HS-27A (cell line): ENCODE measurements at regions not wholly inside any gene's neighbourhood (a gene's known extent, or its start where the extent isn't known, plus 50 kb on each side); places are given as distances from the start of the nearest gene placed in this dataset.
"Not testable (repeated sequence)": the region's sequence is repeated elsewhere in the genome, so short reads cannot be mapped to it uniquely, and the experiment has no call there.

ENCODE experiments used
- DNase-seq: peaks from one replicate; pipeline ENCODE4 v3.0.0-alpha.2; 2012; ENCODE audit warnings: low read depth, missing footprints

- no peak for DNase-seq
These were observed 1055.1 kb upstream of the PCDH10 start for GRCh38 chr4:132094017-132094416.

GRCh38 chr4:132097041-132097440 is 1052.1 kb upstream of the PCDH10 start:
- no peak for DNase-seq

- DNase-seq, result peak; percentile 38
These were observed 1047.6 kb upstream of the PCDH10 start for GRCh38 chr4:132101526-132101925.

GRCh38 chr4:132108784-132109183 is 1040.3 kb upstream of the PCDH10 start:
- DNase-seq, result no peak

GRCh38 chr4:132114885-132115284 is 1034.2 kb upstream of the PCDH10 start:
- DNase-seq, result no peak

GRCh38 chr4:132122741-132123140 is 1026.4 kb upstream of the PCDH10 start:
- not testable (repeated sequence) for DNase-seq

GRCh38 chr4:132123870-132124623 is 1025.0 kb upstream of the PCDH10 start:
- no peak for DNase-seq

GRCh38 chr4:132124624-132124974 is 1024.5 kb upstream of the PCDH10 start:
- DNase-seq, result no peak

- DNase-seq, result no peak
These were observed 1024.0 kb upstream of the PCDH10 start for GRCh38 chr4:132125131-132125530.

- no peak for DNase-seq
These were observed 1016.7 kb upstream of the PCDH10 start for GRCh38 chr4:132132433-132132832.

GRCh38 chr4:132169660-132170059 is 979.4 kb upstream of the PCDH10 start:
- no peak for DNase-seq

- DNase-seq, result peak; percentile 58
These were observed 969.1 kb upstream of the PCDH10 start for GRCh38 chr4:132180020-132180427.

GRCh38 chr4:132195176-132195575 is 953.9 kb upstream of the PCDH10 start:
- no peak for DNase-seq

GRCh38 chr4:132203618-132204017 is 945.5 kb upstream of the PCDH10 start:
- no peak for DNase-seq

- DNase-seq, result no peak
These were observed 934.6 kb upstream of the PCDH10 start for GRCh38 chr4:132214519-132214918.

- no peak for DNase-seq
These were observed 930.7 kb upstream of the PCDH10 start for GRCh38 chr4:132218406-132218805.

- no peak for DNase-seq
These were observed 921.8 kb upstream of the PCDH10 start for GRCh38 chr4:132227151-132227856.

- DNase-seq, result not testable (repeated sequence)
These were observed 921.3 kb upstream of the PCDH10 start for GRCh38 chr4:132227857-132228165.

GRCh38 chr4:132228676-132229075 is 920.4 kb upstream of the PCDH10 start:
- no peak for DNase-seq

- no peak for DNase-seq
These were observed 919.1 kb upstream of the PCDH10 start for GRCh38 chr4:132230025-132230424.

- no peak for DNase-seq
These were observed 910.4 kb upstream of the PCDH10 start for GRCh38 chr4:132238697-132239096.

GRCh38 chr4:132240081-132240480 is 909.0 kb upstream of the PCDH10 start:
- DNase-seq, result no peak

- DNase-seq, result no peak
These were observed 903.8 kb upstream of the PCDH10 start for GRCh38 chr4:132245319-132245718.

GRCh38 chr4:132264176-132264575 is 884.9 kb upstream of the PCDH10 start:
- DNase-seq, result no peak
